IMR-90 (cell line): ENCODE measurements at regions not wholly inside any gene's neighbourhood (a gene's known extent, or its start where the extent isn't known, plus 50 kb on each side); places are given as distances from the start of the nearest gene placed in this dataset.

Experiments
- ATAC-seq: fragments of 200-7000 bp; cut with Tn5 transposase; 2 replicates; pipeline ENCODE4 v1.9.1; 2020; ENCODE audit warnings: low read depth, mild to moderate bottlenecking, moderate library complexity
- BruUV-seq: library from RNA; stranded (reverse); fragments of 400-500 nt; replicated peaks from 2 replicates; lab custom pipeline; 2021; lab: Mats Ljungman, UMichigan
- CTCF ChIA-PET: fragments of 300-600 bp; formaldehyde crosslinking; extraction: SDS; loops from one replicate; lab custom pipeline; 2021; ENCODE audit warnings: antibody characterized with exemption; lab: Yijun Ruan, JAX
- POLR2A ChIA-PET: fragments of 300-600 bp; sonication (Branson Sonifier 250); formaldehyde crosslinking; loops from one replicate; lab custom pipeline; 2022; ENCODE audit warnings: antibody characterized with exemption; ENCODE audit not compliant: unreplicated experiment; lab: Charles Lee
- DNase-seq: peaks from one replicate; pipeline ENCODE4 v3.0.0; 2013
- H2AFZ ChIP-seq: replicated peaks from 2 replicates; pipeline ENCODE3; 2013; ENCODE audit warnings: low read length, mild to moderate bottlenecking; ENCODE audit not compliant: poor library complexity
- H2AK5ac ChIP-seq: 2 replicates; pipeline ENCODE4 v1.6.1; 2013; ENCODE audit warnings: low read depth, low read length, inconsistent platforms
- H2AK9ac ChIP-seq: replicated peaks from 2 replicates; pipeline ENCODE3; 2013; ENCODE audit warnings: mild to moderate bottlenecking, low read depth, low read length, moderate library complexity; ENCODE audit not compliant: poor library complexity
- H2BK120ac ChIP-seq: 2 replicates; pipeline ENCODE4 v1.6.1; 2013; ENCODE audit warnings: low read depth, low read length, inconsistent platforms
- H2BK15ac ChIP-seq: 3 replicates; pipeline ENCODE4 v1.6.1; 2013; ENCODE audit warnings: low read depth, low read length, inconsistent platforms
- H2BK20ac ChIP-seq: 2 replicates; pipeline ENCODE4 v1.6.1; 2013; ENCODE audit warnings: low read depth, mild to moderate bottlenecking, inconsistent platforms, low read length, moderate library complexity
- H2BK5ac ChIP-seq: 2 replicates; pipeline ENCODE4 v1.6.1; 2013; ENCODE audit warnings: mild to moderate bottlenecking, low read depth, low read length, inconsistent platforms; ENCODE audit not compliant: poor library complexity, severe bottlenecking
- H3K14ac ChIP-seq: replicated peaks from 2 replicates; pipeline ENCODE4 v1.6.1; 2013; ENCODE audit warnings: low read depth, low read length, inconsistent platforms
- H3K18ac ChIP-seq: 2 replicates; pipeline ENCODE4 v1.6.1; 2013; ENCODE audit warnings: low read depth, low read length, control low read depth
- H3K23ac ChIP-seq: 2 replicates; pipeline ENCODE4 v1.6.1; 2013; ENCODE audit warnings: low read depth, low read length, inconsistent platforms
- H3K27ac ChIP-seq: 2 replicates; pipeline ENCODE4 v1.5.1; 2013; ENCODE audit warnings: mild to moderate bottlenecking, control low read depth, low read length; ENCODE audit not compliant: insufficient read depth
- H3K27me3 ChIP-seq: 2 replicates; pipeline ENCODE4 v1.6.1; 2013; ENCODE audit warnings: low read length; ENCODE audit not compliant: control insufficient read depth, insufficient read depth
- H3K36me3 ChIP-seq: 2 replicates; pipeline ENCODE4 v1.6.1; 2013; ENCODE audit warnings: low read length, mixed read lengths; ENCODE audit not compliant: control insufficient read depth, insufficient read depth
- H3K4ac ChIP-seq: 2 replicates; pipeline ENCODE4 v1.6.1; 2013; ENCODE audit warnings: low read depth, low read length, inconsistent platforms
- H3K4me1 ChIP-seq: 2 replicates; pipeline ENCODE4 v1.6.1; 2013; ENCODE audit warnings: low read length, mixed read lengths; ENCODE audit not compliant: control insufficient read depth, insufficient read depth
- H3K4me2 ChIP-seq: 2 replicates; pipeline ENCODE4 v1.6.1; 2013; ENCODE audit warnings: low read depth, mild to moderate bottlenecking, control low read depth, low read length, moderate library complexity
- H3K4me3 ChIP-seq: 2 replicates; pipeline ENCODE4 v1.5.1; 2013; ENCODE audit warnings: low read depth, mild to moderate bottlenecking, control low read depth, low read length, moderate library complexity; ENCODE audit not compliant: insufficient read depth
- H3K56ac ChIP-seq: 2 replicates; pipeline ENCODE4 v1.6.1; 2013; ENCODE audit warnings: low read length, inconsistent platforms; ENCODE audit not compliant: insufficient read depth; ENCODE audit errors: extremely low read depth
- H3K79me1 ChIP-seq, 2 experiments: 2 replicates each; pipeline ENCODE4 v1.6.1; 2013; ENCODE audit warnings: low read length in 2 of 2, inconsistent platforms in 1 of 2, low read depth in 1 of 2
- H3K9ac ChIP-seq: 2 replicates; pipeline ENCODE4 v1.6.1; 2013; ENCODE audit warnings: low read depth, low read length, control low read depth
- H3K9me1 ChIP-seq: 2 replicates; pipeline ENCODE4 v1.6.1; 2013; ENCODE audit warnings: low read length, inconsistent platforms; ENCODE audit not compliant: insufficient read depth
- H3K9me3 ChIP-seq: 2 replicates; pipeline ENCODE4 v1.6.1; 2013; ENCODE audit warnings: low read length; ENCODE audit not compliant: control insufficient read depth, insufficient read depth
- H4K20me1 ChIP-seq: 2 replicates; pipeline ENCODE4 v1.6.1; 2013; ENCODE audit warnings: low read length, inconsistent platforms; ENCODE audit not compliant: insufficient read depth
- H4K5ac ChIP-seq: 2 replicates; pipeline ENCODE4 v1.6.1; 2013; ENCODE audit warnings: mild to moderate bottlenecking, low read depth, low read length, control low read depth
- H4K8ac ChIP-seq, 2 experiments: 2 replicates each; pipeline ENCODE4 v1.6.1; 2013; ENCODE audit warnings: low read depth in 2 of 2, low read length in 2 of 2, control low read depth in 1 of 2, inconsistent platforms in 1 of 2
- H4K91ac ChIP-seq: 2 replicates; pipeline ENCODE4 v1.6.1; 2013; ENCODE audit warnings: low read depth, low read length, inconsistent platforms; ENCODE audit not compliant: insufficient read depth
- CEBPB ChIP-seq: IDR thresholded peaks from 2 replicates; pipeline ENCODE4 v1.6.1; 2012; ENCODE audit warnings: low read depth, low read length, improper control_type of control experiment
- CHD1 ChIP-seq: IDR thresholded peaks from 2 replicates; pipeline ENCODE4 v1.6.1; 2012; ENCODE audit warnings: low read depth, low read length, improper control_type of control experiment
- FOS ChIP-seq: fragments of 150-350 bp; IDR thresholded peaks from 2 replicates; pipeline ENCODE4 v1.6.1; 2016; ENCODE audit warnings: low read depth, low read length
- POLR2A ChIP-seq: IDR thresholded peaks from 2 replicates; pipeline ENCODE4 v1.6.1; 2012; ENCODE audit warnings: mild to moderate bottlenecking, low read depth, low read length
- RAD21 ChIP-seq: IDR thresholded peaks from 2 replicates; pipeline ENCODE4 v1.6.1; 2012; ENCODE audit warnings: low read length, improper control_type of control experiment
- SMC3 ChIP-seq: fragments of 150-350 bp; IDR thresholded peaks from 2 replicates; pipeline ENCODE4 v1.6.1; 2016; ENCODE audit warnings: low read depth, mild to moderate bottlenecking, antibody characterized with exemption, low read length, moderate library complexity
- WGBS, 2 experiments: methylation state at CpG; one replicate each; pipeline versions ENCODE4 v1.1.5 to v1.1.7; 2013; ENCODE audit warnings: missing lambda C conversion rate in 2 of 2; ENCODE audit not compliant: insufficient read length in 1 of 2; ENCODE audit errors: extremely low coverage in 2 of 2; 5-methylcytosine and 5-hydroxymethylcytosine counted together
- dilution Hi-C: fragments of 300-500 bp; cut with HindIII; formaldehyde crosslinking; loops from one replicate; pipeline ENCODE4 v1.14.3; 2018; ENCODE audit warnings: low sequenced_read_pairs; ENCODE audit not compliant: unreplicated experiment
- in situ Hi-C: fragments of 300-500 bp; cut with MboI; formaldehyde crosslinking; loops from 3 replicates; pipeline ENCODE4 v1.14.3; 2019; ENCODE audit warnings: low sequenced_read_pairs, inconsistent platforms, mixed read lengths
- intact Hi-C: fragments of 100-400 bp; cut with micrococcal nuclease; formaldehyde crosslinking; loops from 2 replicates; pipeline ENCODE4 v1.10.0; 2022

- Histone ChIP-seq H3K9me1 (no peaks in the 10 kb centered on the region), H3K4me3 (no peak overlapping the region), H3K18ac (peak overlapping the region; percentile 81; the same call in 1 of the 2 replicates), H3K79me1 (no peaks in the 10 kb centered on the region), H3K36me3 (no peaks in the 10 kb centered on the region), H4K20me1 (no peaks in the 10 kb centered on the region), H3K27me3 (no peaks in the 10 kb centered on the region), H3K23ac (no peak overlapping the region), H4K91ac (no peak overlapping the region), H3K14ac (no peak overlapping the region), H3K56ac (no peak overlapping the region), H2AFZ (no peak overlapping the region), H2BK120ac (no peak overlapping the region), H3K4me2 (no peak overlapping the region), H2BK15ac (no peak overlapping the region), H3K4me1 (no peaks in the 10 kb centered on the region), H3K27ac (no peak overlapping the region), H2BK20ac (no peak overlapping the region), H2AK9ac (no peak overlapping the region), H4K8ac (no peak overlapping the region), H4K5ac (no peak overlapping the region), H3K4ac (no peak overlapping the region), H2BK5ac (peak overlapping the region; percentile 26), H2AK5ac (no peak overlapping the region), H3K9me3 (no peaks in the 10 kb centered on the region), H3K9ac (no peak overlapping the region; the same call in 1 of the 2 replicates)
- DNase-seq (peak; percentile 30), ATAC-seq (no peak)
- CTCF ChIA-PET: no interaction called here
- dilution Hi-C loops (no loop called here), intact Hi-C loops (no loop called here), in situ Hi-C loops (no loop called here)
- POLR2A ChIA-PET: no interaction called here
- TF ChIP-seq SMC3 (no peak), FOS (no peak), RAD21 (no peak), CEBPB (peak; percentile 31; the same call in 1 of the 2 replicates), POLR2A (no peak), CHD1 (no peak)
- no CpG with 5 or more reads among the region's 3 CpGs for WGBS, 2 experiments
- no TSS peak for BruUV-seq
These were observed 297.6 kb upstream of the ADGRL4 start for GRCh38 chr1:79304131-79304530.
